ENCODE measurements at regions not wholly inside any gene's neighbourhood (a gene's known extent, or its start where the extent isn't known, plus 50 kb on each side); places are given as distances from the start of the nearest gene placed in this dataset.

GRCh38 chr2:7407906-7408680 is 490.9 kb downstream of the RNF144A start:
- TF ChIP-seq ZNF658 (tag by site-specific recombination; IDR thresholded peaks at IDR 0.05) (no peak), ZNF521 (tag by site-specific recombination; IDR thresholded peaks at IDR 0.05) (no peak), ZNF133 (tag by site-specific recombination; IDR thresholded peaks at IDR 0.05) (no peak), ZNF157 (tag by site-specific recombination; IDR thresholded peaks at IDR 0.05) (no peak), PRDM6 (tag by site-specific recombination; IDR thresholded peaks at IDR 0.05) (no peak), OSR2 (tag by site-specific recombination; IDR thresholded peaks at IDR 0.05) (no peak), ZNF792 (tag by site-specific recombination; IDR thresholded peaks at IDR 0.05) (no peak), ZNF701 (tag by site-specific recombination; IDR thresholded peaks at IDR 0.05) (no peak), ZEB2 (tag by site-specific recombination; IDR thresholded peaks at IDR 0.05) (no peak), ZNF335 (tag by site-specific recombination; conservative IDR thresholded peaks at IDR 0.05) (no peak), ZNF26 (tag by site-specific recombination; IDR thresholded peaks at IDR 0.05) (no peak), ZNF610 (tag by site-specific recombination; IDR thresholded peaks at IDR 0.05; ENCODE audit: borderline replicate concordance) (no peak), ZNF184 (tag by site-specific recombination; IDR thresholded peaks at IDR 0.05) (no peak)
- no peak overlapping the region for H3K27ac ChIP-seq (ENCODE audit: extremely low read depth, low read depth, low read length)
- H3K9me3 ChIP-seq (ENCODE audit: control insufficient read depth, insufficient read depth, low read depth, low read length), result no peaks in the 10 kb centered on the region
- POLR2A ChIA-PET, result no interaction called here
- CTCF ChIA-PET, result no interaction called here
- no peak overlapping the region for H3K4me3 ChIP-seq (ENCODE audit: low read depth, low read length)
- H3K4me1 ChIP-seq (ENCODE audit: control insufficient read depth, insufficient read depth, low read length), result no peaks in the 10 kb centered on the region
- H3K36me3 ChIP-seq (ENCODE audit: control insufficient read depth in 2 of 2, insufficient read depth in 1 of 2, low read length in 2 of 2), result no peaks in the 10 kb centered on the region

DNA sequence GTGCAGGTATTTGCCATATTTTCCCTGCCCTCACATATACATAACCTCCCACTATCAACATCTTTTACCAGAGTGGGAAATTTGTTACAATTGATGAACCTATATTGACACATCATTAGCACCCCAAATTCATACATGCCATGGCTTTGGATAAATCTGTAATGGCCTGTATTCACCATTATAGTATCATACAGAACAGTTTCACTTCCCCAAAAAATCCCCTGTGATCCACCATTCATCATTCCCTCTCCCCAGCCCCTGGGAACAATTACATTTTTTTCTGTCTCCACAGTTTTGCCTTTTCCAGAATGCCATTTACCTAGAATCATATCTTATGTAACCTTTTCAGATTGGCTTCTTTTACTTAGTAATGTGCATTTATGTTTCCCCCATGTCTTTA is 494.5 kb downstream of the RNF144A start:
- no peak overlapping the region for H3K27ac ChIP-seq (ENCODE audit: extremely low read depth, low read depth, low read length)
- no peaks in the 10 kb centered on the region for H3K9me3 ChIP-seq (ENCODE audit: control insufficient read depth, insufficient read depth, low read depth, low read length)
- ChIA-PET CTCF (no interaction called here), POLR2A (no interaction called here)
- H3K36me3 ChIP-seq (ENCODE audit: control insufficient read depth in 2 of 2, insufficient read depth in 1 of 2, low read length in 2 of 2), result no peaks in the 10 kb centered on the region
- no peaks in the 10 kb centered on the region for H3K4me1 ChIP-seq (ENCODE audit: control insufficient read depth, insufficient read depth, low read length)
- no peak overlapping the region for H3K4me3 ChIP-seq (ENCODE audit: low read depth, low read length)
- TF ChIP-seq ZNF549 (tag by site-specific recombination; IDR thresholded peaks at IDR 0.05), result no peak
- TF ChIP-seq HOXA7 (CRISPR knock-in tag; IDR thresholded peaks at IDR 0.05; ENCODE audit: borderline replicate concordance), result no peak
- no peak for TF ChIP-seq CTCF (tag by site-specific recombination; IDR thresholded peaks at IDR 0.05)
- no peak for TF ChIP-seq ZNF138 (tag by site-specific recombination; IDR thresholded peaks at IDR 0.05; ENCODE audit: borderline replicate concordance)
- TF ChIP-seq MZF1 (tag by site-specific recombination; IDR thresholded peaks at IDR 0.05; ENCODE audit: borderline replicate concordance), result no peak
- TF ChIP-seq, protein P1, sequence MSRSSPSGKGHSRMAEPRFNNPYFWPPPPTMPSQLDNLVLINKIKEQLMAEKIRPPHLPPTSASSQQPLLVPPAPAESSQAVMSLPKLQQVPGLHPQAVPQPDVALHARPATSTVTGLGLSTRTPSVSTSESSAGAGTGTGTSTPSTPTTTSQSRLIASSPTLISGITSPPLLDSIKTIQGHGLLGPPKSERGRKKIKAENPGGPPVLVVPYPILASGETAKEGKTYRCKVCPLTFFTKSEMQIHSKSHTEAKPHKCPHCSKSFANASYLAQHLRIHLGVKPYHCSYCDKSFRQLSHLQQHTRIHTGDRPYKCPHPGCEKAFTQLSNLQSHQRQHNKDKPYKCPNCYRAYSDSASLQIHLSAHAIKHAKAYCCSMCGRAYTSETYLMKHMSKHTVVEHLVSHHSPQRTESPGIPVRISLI (tag by site-specific recombination; IDR thresholded peaks at IDR 0.05), result no peak
- TF ChIP-seq ZNF404 (tag by site-specific recombination; IDR thresholded peaks at IDR 0.05), result no peak
- no peak for TF ChIP-seq ZNF366 (tag by site-specific recombination; conservative IDR thresholded peaks at IDR 0.05)
- no peak for TF ChIP-seq TRIM28 (IDR thresholded peaks at IDR 0.05; ENCODE audit: borderline replicate concordance, low read length)
- no peak for TF ChIP-seq ZNF704 (tag by site-specific recombination; IDR thresholded peaks at IDR 0.05)
- TF ChIP-seq GLIS2 (tag by site-specific recombination; IDR thresholded peaks at IDR 0.05), result no peak
- no peak for TF ChIP-seq ZFHX2 (tag by site-specific recombination; conservative IDR thresholded peaks at IDR 0.05)
- no peak for TF ChIP-seq ZNF18 (tag by site-specific recombination; IDR thresholded peaks at IDR 0.05)
- no peak for TF ChIP-seq ZNF433 (tag by site-specific recombination; IDR thresholded peaks at IDR 0.05; ENCODE audit: low read depth)
- no peak for TF ChIP-seq ZNF266 (tag by site-specific recombination; IDR thresholded peaks at IDR 0.05; ENCODE audit: low read depth)
